ENCODE measurements at regions not wholly inside any gene's neighbourhood (a gene's known extent, or its start where the extent isn't known, plus 50 kb on each side); places are given as distances from the start of the nearest gene placed in this dataset.

DNA sequence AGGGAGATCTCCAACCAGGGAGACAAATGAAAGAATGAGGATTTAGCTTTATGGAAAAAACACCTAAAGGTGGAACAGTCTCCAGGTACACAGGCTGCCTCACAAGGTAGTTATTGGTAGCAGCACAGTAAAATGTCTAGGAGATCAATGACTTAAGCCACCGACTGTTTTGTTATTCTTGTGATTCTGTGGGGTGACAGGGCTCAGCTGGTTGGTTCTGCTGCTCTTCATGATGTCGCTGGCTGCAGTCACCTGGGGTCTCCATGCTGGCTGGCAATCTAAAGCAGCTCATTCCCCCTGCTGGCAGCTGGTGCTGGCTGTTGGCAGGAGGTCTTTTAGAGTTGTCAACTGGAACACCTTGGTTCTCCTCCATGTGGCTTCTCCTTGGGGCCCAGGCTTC lies 69.2 kb downstream of the FOXL1 start:
- H3K4me1 ChIP-seq, result peaks cover 0 to 15% (median 4%) of the 10 kb centered on the region in 4 donors
- H3K4me3 ChIP-seq, result no peak overlapping the region
- H3K27ac ChIP-seq, result no peak overlapping the region
- H3K9me3 ChIP-seq, result no peaks in the 10 kb centered on the region
- H3K27me3 ChIP-seq, result no peaks in the 10 kb centered on the region
- H3K36me3 ChIP-seq, result peaks cover 19 to 44% (median 21%) of the 10 kb centered on the region in 3 donors
- intact Hi-C loops (cut with DNase I; ENCODE audit: low total_unique reads), result no loop called here
- DNase-seq, result no peak
- TF ChIP-seq, protein P1, sequence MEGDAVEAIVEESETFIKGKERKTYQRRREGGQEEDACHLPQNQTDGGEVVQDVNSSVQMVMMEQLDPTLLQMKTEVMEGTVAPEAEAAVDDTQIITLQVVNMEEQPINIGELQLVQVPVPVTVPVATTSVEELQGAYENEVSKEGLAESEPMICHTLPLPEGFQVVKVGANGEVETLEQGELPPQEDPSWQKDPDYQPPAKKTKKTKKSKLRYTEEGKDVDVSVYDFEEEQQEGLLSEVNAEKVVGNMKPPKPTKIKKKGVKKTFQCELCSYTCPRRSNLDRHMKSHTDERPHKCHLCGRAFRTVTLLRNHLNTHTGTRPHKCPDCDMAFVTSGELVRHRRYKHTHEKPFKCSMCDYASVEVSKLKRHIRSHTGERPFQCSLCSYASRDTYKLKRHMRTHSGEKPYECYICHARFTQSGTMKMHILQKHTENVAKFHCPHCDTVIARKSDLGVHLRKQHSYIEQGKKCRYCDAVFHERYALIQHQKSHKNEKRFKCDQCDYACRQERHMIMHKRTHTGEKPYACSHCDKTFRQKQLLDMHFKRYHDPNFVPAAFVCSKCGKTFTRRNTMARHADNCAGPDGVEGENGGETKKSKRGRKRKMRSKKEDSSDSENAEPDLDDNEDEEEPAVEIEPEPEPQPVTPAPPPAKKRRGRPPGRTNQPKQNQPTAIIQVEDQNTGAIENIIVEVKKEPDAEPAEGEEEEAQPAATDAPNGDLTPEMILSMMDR (IDR thresholded peaks at IDR 0.05), result no peak

GRCh38 chr16:86649875-86650274 lies 71.5 kb downstream of the FOXL1 start:
- H3K36me3 ChIP-seq, result peaks cover 19 to 44% (median 21%) of the 10 kb centered on the region in 3 donors
- TF ChIP-seq, protein P1 (IDR thresholded peaks at IDR 0.05), result no peak
- H3K9me3 ChIP-seq, result no peaks in the 10 kb centered on the region
- DNase-seq, result no peak
- intact Hi-C loops (cut with DNase I; ENCODE audit: low total_unique reads), result no loop called here
- peaks cover 0 to 25% (median 6%) of the 10 kb centered on the region in 4 donors for H3K4me1 ChIP-seq
- no peak overlapping the region for H3K4me3 ChIP-seq
- no peak overlapping the region for H3K27ac ChIP-seq
- no peaks in the 10 kb centered on the region for H3K27me3 ChIP-seq

DNA sequence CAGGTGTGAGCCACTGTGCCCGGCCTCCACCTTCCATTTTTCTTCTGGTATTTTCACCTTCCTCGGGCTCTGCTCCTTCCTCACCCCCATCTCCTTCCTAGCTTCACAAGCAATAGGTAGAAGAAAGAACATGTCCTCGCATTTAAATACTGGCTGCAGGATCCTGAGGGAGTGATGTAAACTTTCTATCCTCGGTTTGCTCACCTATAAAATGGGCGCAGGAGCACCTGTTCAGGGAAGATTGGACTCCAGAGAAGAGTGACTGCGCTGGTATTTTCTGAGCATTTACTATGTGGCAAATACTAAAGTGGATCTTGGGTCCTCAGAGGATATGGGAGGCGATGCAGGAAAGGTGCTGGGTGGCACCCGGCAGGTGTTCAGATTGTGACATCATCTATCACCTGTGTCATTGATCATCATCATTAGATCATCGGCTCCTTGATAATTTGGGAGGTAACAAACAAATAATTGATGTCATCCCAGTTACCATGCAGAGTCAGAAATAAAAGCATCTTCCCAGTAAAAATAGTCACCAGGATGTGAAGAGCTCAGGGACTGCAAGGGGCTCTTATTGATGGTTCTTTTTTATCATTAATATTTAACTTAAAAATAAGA lies 72.8 kb downstream of the FOXL1 start:
- TF ChIP-seq, protein P1 (IDR thresholded peaks at IDR 0.05), result no peak
- no peaks in the 10 kb centered on the region for H3K27me3 ChIP-seq
- peaks cover 18 to 39% (median 19%) of the 10 kb centered on the region in 3 donors for H3K36me3 ChIP-seq
- H3K27ac ChIP-seq, result peak overlapping the region in 1 of 2 donors; percentile 20
- H3K4me1 ChIP-seq, result peaks cover 0 to 25% (median 6%) of the 10 kb centered on the region in 4 donors
- H3K4me3 ChIP-seq, result no peak overlapping the region
- no peaks in the 10 kb centered on the region for H3K9me3 ChIP-seq
- DNase-seq, result no peak
- intact Hi-C loops (cut with DNase I; ENCODE audit: low total_unique reads), result no loop called here

- no peak for DNase-seq
- H3K4me3 ChIP-seq, result no peak overlapping the region
- TF ChIP-seq, protein P1 (IDR thresholded peaks at IDR 0.05), result no peak
- intact Hi-C loops (cut with DNase I; ENCODE audit: low total_unique reads), result no loop called here
- peaks cover 12 to 32% (median 15%) of the 10 kb centered on the region in 3 donors for H3K36me3 ChIP-seq
- peak overlapping the region in 1 of 2 donors; percentile 20 for H3K27ac ChIP-seq
- no peaks in the 10 kb centered on the region for H3K27me3 ChIP-seq
- no peaks in the 10 kb centered on the region for H3K9me3 ChIP-seq
- H3K4me1 ChIP-seq, result peaks cover 0 to 25% (median 6%) of the 10 kb centered on the region in 4 donors
These were observed 73.5 kb downstream of the FOXL1 start for GRCh38 chr16:86651823-86652222.

DNA sequence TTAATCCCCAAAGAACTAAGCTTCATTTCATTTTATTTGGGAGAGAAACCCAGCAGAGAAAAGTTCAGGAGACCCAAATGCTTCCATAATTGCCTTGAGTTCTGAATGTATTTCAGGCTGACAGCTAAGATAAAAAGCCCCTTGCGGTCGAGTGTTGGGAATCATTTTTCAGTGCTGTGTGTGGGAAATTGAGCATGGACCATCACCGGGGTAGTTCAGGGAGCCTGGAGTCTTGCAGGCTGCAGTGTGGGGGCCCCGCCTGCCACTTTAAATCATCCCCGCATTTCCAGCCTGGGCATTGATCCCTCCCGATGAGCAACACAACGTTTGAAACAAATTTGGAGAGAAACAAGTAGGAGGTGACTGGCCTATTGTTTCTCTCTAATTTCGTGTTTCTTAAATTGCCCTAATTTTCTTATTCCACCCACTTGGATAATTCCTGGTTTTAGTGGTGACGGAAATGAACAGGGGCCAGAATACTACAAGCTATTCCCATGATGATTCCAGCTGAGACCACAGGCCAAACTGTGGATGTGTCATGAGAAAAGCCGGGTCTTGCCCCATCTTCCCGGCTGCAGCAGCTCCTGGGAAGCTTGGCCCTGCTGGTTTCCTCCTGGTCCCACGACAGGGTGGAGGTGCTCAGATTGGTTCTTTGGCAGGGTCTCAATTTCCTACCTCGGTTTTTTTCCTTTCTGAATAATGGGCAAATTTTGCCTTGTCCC lies 75.1 kb downstream of the FOXL1 start:
- TF ChIP-seq, protein P1 (IDR thresholded peaks at IDR 0.05), result no peak
- intact Hi-C loops (cut with DNase I; ENCODE audit: low total_unique reads), result no loop called here
- no peaks in the 10 kb centered on the region for H3K27me3 ChIP-seq

More for the DNA sequence above, 75.1 kb downstream of the FOXL1 start:
- no peak for DNase-seq
- H3K4me3 ChIP-seq, result no peak overlapping the region
- peak overlapping the region; percentile 21 to 26 for H3K27ac ChIP-seq
- H3K36me3 ChIP-seq, result peaks cover 0 to 17% (median 0%) of the 10 kb centered on the region in 3 donors
- no peaks in the 10 kb centered on the region for H3K9me3 ChIP-seq
- peaks cover 0 to 25% (median 6%) of the 10 kb centered on the region in 4 donors for H3K4me1 ChIP-seq
